Stimulated activated naive CD4-positive, alpha-beta T cell (primary cell): ENCODE measurements at regions not wholly inside any gene's neighbourhood (a gene's known extent, or its start where the extent isn't known, plus 50 kb on each side); places are given as distances from the start of the nearest gene placed in this dataset.
"Not testable (repeated sequence)": the region's sequence is repeated elsewhere in the genome, so short reads cannot be mapped to it uniquely, and the experiment has no call there.

Experiments
- DNase-seq, 6 experiments: peaks; one replicate each; lab custom pipeline; 2025; lab: John Stamatoyannopoulos, UW

DNA sequence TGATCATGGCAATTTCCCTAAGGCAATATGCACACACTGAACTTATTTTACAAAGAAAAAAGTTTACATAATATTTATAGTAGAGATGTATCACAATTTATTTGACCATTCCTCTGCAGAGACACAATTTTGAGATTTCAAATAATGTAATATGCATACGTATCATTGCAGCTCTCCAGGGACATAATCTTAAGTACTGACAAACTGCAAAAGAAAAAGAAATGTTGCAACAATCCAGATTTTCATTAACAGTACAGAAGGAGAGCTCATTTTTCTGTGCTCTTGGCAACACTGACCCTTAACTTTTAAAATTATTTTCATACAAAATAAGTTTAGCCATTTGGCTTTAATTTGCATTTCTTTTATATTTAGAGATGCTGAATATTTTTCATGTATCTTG is 710.2 kb upstream of the SLC39A10 start:
- no peak for DNase-seq

- no peak for DNase-seq
Measured at GRCh38 chr2:194938066-194938465, 719.0 kb upstream of the SLC39A10 start.

GRCh38 chr2:194927489-194927888 is 729.5 kb upstream of the SLC39A10 start:
- no peak for DNase-seq

GRCh38 chr2:194926873-194927272 is 730.2 kb upstream of the SLC39A10 start:
- no peak for DNase-seq

DNA sequence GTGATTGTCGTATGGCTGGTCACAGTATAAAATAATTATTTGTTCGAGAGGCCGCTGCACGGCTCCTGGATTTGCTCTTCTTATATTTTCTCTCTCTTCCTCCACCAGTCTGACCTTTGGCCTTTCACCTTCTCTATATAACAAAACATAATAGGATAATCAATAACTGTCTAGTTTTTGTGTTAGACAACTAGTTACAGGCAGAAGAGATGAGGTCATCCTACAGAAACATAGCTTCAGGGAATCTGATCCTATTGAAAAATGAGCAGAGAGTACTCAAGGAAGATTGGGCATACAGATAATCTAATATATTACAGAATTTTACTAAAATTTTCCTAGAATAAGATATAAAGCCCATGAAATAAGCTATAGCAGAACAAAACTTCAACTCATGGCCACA is 731.3 kb upstream of the SLC39A10 start:
- DNase-seq, result no peak

DNA sequence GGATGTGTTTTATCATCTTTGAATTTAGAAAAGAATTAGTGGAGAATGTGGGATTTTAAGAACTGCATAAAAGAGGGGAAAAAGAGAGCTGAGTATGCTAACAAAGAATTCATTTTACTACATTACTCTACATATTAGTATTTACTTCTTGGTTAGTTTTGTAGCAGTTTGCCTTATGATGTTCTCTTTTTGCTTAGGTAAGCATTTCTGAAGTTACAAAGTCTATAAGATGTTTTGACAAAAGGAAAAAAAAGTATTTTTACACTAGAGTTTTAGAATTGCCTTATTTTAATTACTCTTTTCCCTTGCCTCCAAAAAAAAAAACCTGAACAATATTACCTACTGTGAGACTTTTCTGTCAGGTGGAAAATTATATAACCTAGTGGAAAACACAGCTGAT is 739.5 kb upstream of the SLC39A10 start:
- no peak for DNase-seq

DNA sequence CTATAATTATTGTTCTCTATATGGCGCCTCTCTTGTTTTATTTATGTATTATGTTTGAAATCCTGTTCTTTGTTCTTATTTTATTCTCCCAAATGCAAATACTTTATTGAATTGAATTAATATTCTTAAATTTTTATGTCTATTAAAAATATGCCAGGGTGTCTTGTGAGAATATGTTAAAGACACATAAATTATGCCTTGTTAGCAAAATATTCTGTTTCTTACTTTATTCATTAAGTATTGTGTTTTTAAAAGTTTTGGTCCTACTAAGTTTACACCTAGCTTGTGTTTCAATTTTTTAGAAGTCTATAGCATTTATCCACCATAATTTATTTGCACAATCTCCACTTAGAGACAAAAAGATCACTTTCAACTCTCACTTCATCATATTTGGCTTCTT is 741.5 kb upstream of the SLC39A10 start:
- DNase-seq, result no peak

GRCh38 chr2:194907569-194907968 is 749.5 kb upstream of the SLC39A10 start:
- no peak for DNase-seq

- no peak for DNase-seq
Measured at GRCh38 chr2:194896871-194897270, 760.2 kb upstream of the SLC39A10 start.

DNA sequence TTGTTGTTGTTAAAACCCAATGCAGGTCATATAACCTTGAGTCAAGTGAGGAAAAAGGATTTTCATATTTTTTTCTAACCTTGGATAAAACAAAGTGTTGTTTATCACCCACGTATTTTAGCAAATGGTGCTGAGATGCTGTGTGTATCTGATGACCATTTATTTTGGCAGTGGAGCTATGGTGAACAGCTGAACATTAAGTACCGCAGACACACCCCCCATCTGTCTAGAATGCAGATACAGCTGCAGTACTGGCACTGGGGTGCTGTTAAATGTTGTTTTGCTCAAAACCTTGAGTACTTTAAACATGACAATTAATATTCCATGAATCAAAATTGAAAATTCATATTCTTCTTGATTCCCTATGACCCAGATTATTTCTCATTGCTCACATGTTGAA is 773.3 kb upstream of the SLC39A10 start:
- DNase-seq, result no peak

- no peak for DNase-seq
Measured at GRCh38 chr2:194870974-194871535, 786.0 kb upstream of the SLC39A10 start.

DNA sequence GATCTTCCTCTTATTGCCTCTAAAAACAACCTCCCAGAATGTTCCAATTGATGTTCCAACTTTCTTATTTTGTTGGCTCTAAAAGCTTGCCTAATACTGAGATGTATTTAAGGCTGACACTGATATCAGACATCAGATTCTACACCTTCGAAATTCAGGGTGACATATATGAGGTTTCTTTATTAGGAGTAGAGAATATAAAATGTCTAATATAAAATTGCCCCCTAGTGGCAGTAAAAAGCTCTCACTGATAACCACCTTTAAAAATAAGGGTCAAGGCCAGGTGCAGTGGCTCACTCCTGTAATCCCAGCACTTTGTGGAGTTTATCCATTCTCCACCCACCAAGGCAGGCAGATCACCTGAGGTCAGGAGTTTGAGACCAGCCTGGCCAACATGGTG is 789.7 kb upstream of the SLC39A10 start:
- DNase-seq, result no peak

GRCh38 chr2:194854941-194855340 is 802.1 kb upstream of the SLC39A10 start:
- no peak for DNase-seq

GRCh38 chr2:194842871-194843270 is 814.2 kb upstream of the SLC39A10 start:
- no peak for DNase-seq

GRCh38 chr2:194834371-194834770 is 822.7 kb upstream of the SLC39A10 start:
- not testable (repeated sequence) for DNase-seq

GRCh38 chr2:194826241-194826640 is 830.8 kb upstream of the SLC39A10 start:
- no peak for DNase-seq

DNA sequence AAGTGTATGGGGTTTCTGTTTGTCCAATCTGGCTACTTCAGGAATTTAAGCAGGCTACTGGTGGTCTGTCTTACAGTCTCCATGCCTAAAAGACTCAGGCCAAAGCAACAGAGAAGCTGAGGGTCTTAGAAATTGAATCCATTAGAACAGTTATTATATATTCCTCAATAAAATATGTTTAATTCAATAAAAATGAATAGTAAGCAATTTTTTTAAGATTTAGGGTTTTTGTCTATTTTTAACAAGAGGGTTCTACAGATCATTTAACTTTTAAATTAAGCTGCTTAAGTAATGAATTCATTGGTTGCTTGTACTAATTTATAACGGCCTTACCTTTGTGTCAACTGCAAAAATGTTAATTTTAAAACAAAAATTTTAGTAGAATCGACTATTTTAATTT is 832.6 kb upstream of the SLC39A10 start:
- DNase-seq, result no peak

- DNase-seq, result no peak
Measured at GRCh38 chr2:194822657-194823056, 834.4 kb upstream of the SLC39A10 start.

GRCh38 chr2:194822097-194822496 is 834.9 kb upstream of the SLC39A10 start:
- no peak for DNase-seq

DNA sequence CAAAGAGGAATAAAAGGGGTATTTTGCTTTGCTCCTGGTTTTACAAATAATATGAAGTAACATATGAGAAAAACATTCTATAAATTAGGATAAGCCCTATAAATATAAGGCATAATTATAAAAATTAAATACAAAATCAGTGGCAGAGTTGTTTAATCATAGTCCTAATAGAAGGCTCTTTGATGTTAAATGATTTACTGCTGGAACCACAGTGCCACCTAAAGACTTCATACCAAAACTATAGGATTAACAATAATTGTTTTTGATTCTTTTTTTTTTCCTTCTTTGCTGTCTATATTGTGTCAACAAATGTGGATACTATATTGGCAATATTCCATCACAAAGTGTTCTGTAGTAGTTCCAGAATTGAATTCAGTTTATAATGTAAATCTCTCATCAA is 837.7 kb upstream of the SLC39A10 start:
- no peak for DNase-seq

GRCh38 chr2:194815475-194815874 is 841.6 kb upstream of the SLC39A10 start:
- DNase-seq, result no peak

- no peak for DNase-seq
Measured at GRCh38 chr2:194802589-194802988, 854.4 kb upstream of the SLC39A10 start.

- DNase-seq, result not testable (repeated sequence)
Measured at GRCh38 chr2:194787071-194787470, 870.0 kb upstream of the SLC39A10 start.

- not testable (repeated sequence) for DNase-seq
Measured at GRCh38 chr2:194771394-194771793, 885.6 kb upstream of the SLC39A10 start.

- DNase-seq, result no peak
Measured at GRCh38 chr2:194769030-194769429, 888.0 kb upstream of the SLC39A10 start.
